ENCODE measurements at regions not wholly inside any gene's neighbourhood (a gene's known extent, or its start where the extent isn't known, plus 50 kb on each side); places are given as distances from the start of the nearest gene placed in this dataset.

GRCh38 chr1:58836408-58836807 lies 52.6 kb upstream of the JUN start:
- DNase-seq (ENCODE audit: low read depth, low spot score) = no peak
- Histone ChIP-seq H3K27me3 (ENCODE audit: control insufficient read depth, insufficient read depth, low read length) (no peaks in the 10 kb centered on the region), H3K36me3 (ENCODE audit: control insufficient read depth, insufficient read depth, low read length) (no peaks in the 10 kb centered on the region), H3K4me3 (ENCODE audit: low read depth in 2 of 2, low read length in 2 of 2) (no peak overlapping the region), H3K4me1 (ENCODE audit: control insufficient read depth, insufficient read depth, low read length) (no peaks in the 10 kb centered on the region; the same call in 1 of the 2 replicates), H3K9me3 (ENCODE audit: control insufficient read depth, insufficient read depth, low read depth, low read length) (no peaks in the 10 kb centered on the region), H3K27ac (ENCODE audit: low read length) (no peak overlapping the region; the same call in 1 of the 2 replicates)
- no TSS peak for BruUV-seq (replicated peaks)
- ChIA-PET POLR2A (interaction anchor here (0.6 kb wide), 1 partner anchor 81 kb away, joined by 3 read pairs; no protein-coding TSS in a partner anchor), CTCF (no interaction called here)
- in situ Hi-C loops (cut with HindIII; ENCODE audit: low pct_unique_long_range_greater_than_20kb, low sequenced_read_pairs) = no loop called here
- intact Hi-C loops (cut with micrococcal nuclease; ENCODE audit: unreplicated experiment) = no loop called here
- no peak for TF ChIP-seq TCF7L2 (IDR thresholded peaks at IDR 0.05; ENCODE audit: low read depth, low read length)
- TF ChIP-seq REST (IDR thresholded peaks at IDR 0.05; ENCODE audit: insufficient read depth in 1 of 2, low read depth in 2 of 2, low read length in 1 of 2) = no peak
- no peak for TF ChIP-seq SIN3A (IDR thresholded peaks at IDR 0.05; ENCODE audit: borderline replicate concordance, insufficient read depth, low read depth, low read length)
- no peak for TF ChIP-seq CTCF (IDR thresholded peaks at IDR 0.05)
- TF ChIP-seq POLR2AphosphoS5 (IDR thresholded peaks at IDR 0.05; ENCODE audit: low read depth, low read length) = no peak
- no peak for ATAC-seq

GRCh38 chr1:58837886-58838285 lies 54.0 kb upstream of the JUN start:
- BruUV-seq (replicated peaks) = no TSS peak
- ATAC-seq (no peak), DNase-seq (ENCODE audit: low read depth, low spot score) (no peak)
- H3K4me3 ChIP-seq (ENCODE audit: low read depth in 2 of 2, low read length in 2 of 2) = no peak overlapping the region
- no peak overlapping the region for H3K27ac ChIP-seq (ENCODE audit: low read length)
- H3K9me3 ChIP-seq (ENCODE audit: control insufficient read depth, insufficient read depth, low read depth, low read length) = no peaks in the 10 kb centered on the region
- ChIA-PET POLR2A (interaction anchor here (0.7 kb wide), 1 partner anchor 11 kb away, joined by 3 read pairs; no protein-coding TSS in a partner anchor), CTCF (no interaction called here)
- H3K36me3 ChIP-seq (ENCODE audit: control insufficient read depth, insufficient read depth, low read length) = no peaks in the 10 kb centered on the region
- in situ Hi-C loops (cut with HindIII; ENCODE audit: low pct_unique_long_range_greater_than_20kb, low sequenced_read_pairs) (no loop called here), intact Hi-C loops (cut with micrococcal nuclease; ENCODE audit: unreplicated experiment) (no loop called here)
- no peaks in the 10 kb centered on the region for H3K27me3 ChIP-seq (ENCODE audit: control insufficient read depth, insufficient read depth, low read length)
- no peak for TF ChIP-seq TCF7L2 (IDR thresholded peaks at IDR 0.05; ENCODE audit: low read depth, low read length)
- no peak for TF ChIP-seq POLR2AphosphoS5 (IDR thresholded peaks at IDR 0.05; ENCODE audit: low read depth, low read length)
- no peak for TF ChIP-seq REST (IDR thresholded peaks at IDR 0.05; ENCODE audit: insufficient read depth in 1 of 2, low read depth in 2 of 2, low read length in 1 of 2)
- TF ChIP-seq SIN3A (IDR thresholded peaks at IDR 0.05; ENCODE audit: borderline replicate concordance, insufficient read depth, low read depth, low read length) = no peak
- TF ChIP-seq CTCF (IDR thresholded peaks at IDR 0.05) = no peak
- peaks cover 4% of the 10 kb centered on the region; the same call in 1 of the 2 replicates for H3K4me1 ChIP-seq (ENCODE audit: control insufficient read depth, insufficient read depth, low read length)
